SJCRH30 (cell line): ENCODE measurements at regions not wholly inside any gene's neighbourhood (a gene's known extent, or its start where the extent isn't known, plus 50 kb on each side); places are given as distances from the start of the nearest gene placed in this dataset.
"Not testable (repeated sequence)": the region's sequence is repeated elsewhere in the genome, so short reads cannot be mapped to it uniquely, and the experiment has no call there.

Experiments used
- DNase-seq, 2 experiments: peaks; one replicate each; pipeline ENCODE4 v3.0.0-alpha.2; 2015 to 2020
- H3K27ac ChIP-seq: fragments of 250-450 bp; sonication (Bioruptor Pico); 2 replicates; pipeline ENCODE4 v1.5.1; 2020; ENCODE audit warnings: mild to moderate bottlenecking, moderate library complexity
- H3K27me3 ChIP-seq: fragments of 250-450 bp; sonication (Bioruptor Pico); 2 replicates; pipeline ENCODE4 v1.5.1; 2020; ENCODE audit warnings: mild to moderate bottlenecking, moderate library complexity
- H3K36me3 ChIP-seq: fragments of 250-450 bp; sonication (Bioruptor Pico); 2 replicates; pipeline ENCODE4 v1.5.1; 2020; ENCODE audit warnings: mild to moderate bottlenecking, moderate library complexity
- H3K4me1 ChIP-seq: fragments of 250-450 bp; sonication (Bioruptor Pico); 2 replicates; pipeline ENCODE4 v1.5.1; 2020; ENCODE audit warnings: mild to moderate bottlenecking, moderate library complexity
- H3K4me3 ChIP-seq: fragments of 250-450 bp; sonication (Bioruptor Pico); 2 replicates; pipeline ENCODE4 v1.5.1; 2020; ENCODE audit warnings: mild to moderate bottlenecking, moderate library complexity
- H3K9me3 ChIP-seq: fragments of 250-450 bp; sonication (Bioruptor Pico); replicated peaks from 2 replicates; pipeline ENCODE4 v1.5.1; 2020; ENCODE audit warnings: mild to moderate bottlenecking, moderate library complexity

GRCh38 chr5:99022250-99022649 is 93.4 kb upstream of the CHD1 start:
- Histone ChIP-seq H3K4me3 (no peak overlapping the region), H3K27me3 (no peaks in the 10 kb centered on the region), H3K9me3 (0 out of 2 replicates have a peak, but pooled peaks cover 3% of the 10 kb centered on the region), H3K27ac (no peak overlapping the region), H3K36me3 (no peaks in the 10 kb centered on the region), H3K4me1 (peaks cover 13% of the 10 kb centered on the region)
- DNase-seq: no peak

GRCh38 chr5:99020698-99021048 is 91.9 kb upstream of the CHD1 start:
- 0 out of 2 replicates have a peak, but pooled peaks cover 3% of the 10 kb centered on the region for H3K9me3 ChIP-seq
- no peak overlapping the region for H3K4me3 ChIP-seq
- H3K27ac ChIP-seq: no peak overlapping the region
- peaks cover 13% of the 10 kb centered on the region for H3K4me1 ChIP-seq
- H3K36me3 ChIP-seq: no peaks in the 10 kb centered on the region
- H3K27me3 ChIP-seq: no peaks in the 10 kb centered on the region
- no peak for DNase-seq

- Histone ChIP-seq H3K4me3 (no peak overlapping the region), H3K9me3 (0 out of 2 replicates have a peak, but pooled peaks cover 3% of the 10 kb centered on the region), H3K36me3 (no peaks in the 10 kb centered on the region), H3K27ac (peak overlapping the region; percentile 27), H3K27me3 (no peaks in the 10 kb centered on the region), H3K4me1 (peaks cover 13% of the 10 kb centered on the region)
- DNase-seq: peak in 1 of 2 experiments; percentile 60
These were observed 91.2 kb upstream of the CHD1 start for GRCh38 chr5:99019812-99020697.

- H3K4me3 ChIP-seq: no peak overlapping the region
- peaks cover 13% of the 10 kb centered on the region for H3K4me1 ChIP-seq
- no peaks in the 10 kb centered on the region for H3K27me3 ChIP-seq
- H3K27ac ChIP-seq: no peak overlapping the region
- H3K9me3 ChIP-seq: 0 out of 2 replicates have a peak, but pooled peaks cover 3% of the 10 kb centered on the region
- no peaks in the 10 kb centered on the region for H3K36me3 ChIP-seq
- no peak for DNase-seq
These were observed 90.4 kb upstream of the CHD1 start for GRCh38 chr5:99019254-99019653.

- H3K9me3 ChIP-seq: no peaks in the 10 kb centered on the region
- no peaks in the 10 kb centered on the region for H3K4me1 ChIP-seq
- no peaks in the 10 kb centered on the region for H3K36me3 ChIP-seq
- no peak overlapping the region for H3K4me3 ChIP-seq
- DNase-seq: no peak
- H3K27me3 ChIP-seq: no peaks in the 10 kb centered on the region
- H3K27ac ChIP-seq: no peak overlapping the region
These were observed 81.5 kb upstream of the CHD1 start for GRCh38 chr5:99010294-99010693.

GRCh38 chr5:99008009-99008408 is 79.2 kb upstream of the CHD1 start:
- H3K27me3 ChIP-seq, H3K27ac ChIP-seq, H3K9me3 ChIP-seq, DNase-seq, H3K36me3 ChIP-seq, H3K4me1 ChIP-seq, H3K4me3 ChIP-seq: not testable (repeated sequence)

- Histone ChIP-seq H3K9me3 (no peaks in the 10 kb centered on the region), H3K27ac (no peak overlapping the region), H3K4me1 (no peaks in the 10 kb centered on the region), H3K4me3 (no peak overlapping the region), H3K27me3 (no peaks in the 10 kb centered on the region), H3K36me3 (no peaks in the 10 kb centered on the region)
- no peak for DNase-seq
These were observed 76.7 kb upstream of the CHD1 start for GRCh38 chr5:99005506-99005905.

GRCh38 chr5:99004960-99005359 is 76.2 kb upstream of the CHD1 start:
- H3K9me3 ChIP-seq: no peaks in the 10 kb centered on the region
- no peak overlapping the region for H3K4me3 ChIP-seq
- no peaks in the 10 kb centered on the region for H3K27me3 ChIP-seq
- H3K4me1 ChIP-seq: no peaks in the 10 kb centered on the region
- DNase-seq: no peak
- H3K27ac ChIP-seq: no peak overlapping the region
- no peaks in the 10 kb centered on the region for H3K36me3 ChIP-seq

- Histone ChIP-seq H3K4me1 (no peaks in the 10 kb centered on the region), H3K9me3 (no peaks in the 10 kb centered on the region), H3K36me3 (no peaks in the 10 kb centered on the region), H3K27me3 (no peaks in the 10 kb centered on the region), H3K4me3 (no peak overlapping the region), H3K27ac (no peak overlapping the region)
- DNase-seq: no peak
These were observed 72.1 kb upstream of the CHD1 start for GRCh38 chr5:99000876-99001275.

- Histone ChIP-seq H3K4me1 (no peaks in the 10 kb centered on the region), H3K4me3 (no peak overlapping the region), H3K9me3 (no peaks in the 10 kb centered on the region), H3K27ac (no peak overlapping the region), H3K36me3 (no peaks in the 10 kb centered on the region), H3K27me3 (no peaks in the 10 kb centered on the region)
- no peak for DNase-seq
These were observed 71.4 kb upstream of the CHD1 start for GRCh38 chr5:99000221-99000620.

GRCh38 chr5:98999631-99000030 is 70.8 kb upstream of the CHD1 start:
- Histone ChIP-seq H3K36me3 (no peaks in the 10 kb centered on the region), H3K4me1 (no peaks in the 10 kb centered on the region), H3K27me3 (no peaks in the 10 kb centered on the region), H3K9me3 (no peaks in the 10 kb centered on the region), H3K27ac (no peak overlapping the region), H3K4me3 (no peak overlapping the region)
- DNase-seq: no peak

- Histone ChIP-seq H3K4me3 (no peak overlapping the region), H3K27ac (no peak overlapping the region), H3K9me3 (0 out of 2 replicates have a peak, but pooled peaks cover 3% of the 10 kb centered on the region), H3K27me3 (no peaks in the 10 kb centered on the region), H3K4me1 (no peaks in the 10 kb centered on the region), H3K36me3 (no peaks in the 10 kb centered on the region)
- DNase-seq: no peak
These were observed 68.2 kb upstream of the CHD1 start for GRCh38 chr5:98997000-98997399.

- DNase-seq: no peak
- no peak overlapping the region for H3K27ac ChIP-seq
- H3K9me3 ChIP-seq: 0 out of 2 replicates have a peak, but pooled peaks cover 3% of the 10 kb centered on the region
- no peaks in the 10 kb centered on the region for H3K4me1 ChIP-seq
- H3K27me3 ChIP-seq: no peaks in the 10 kb centered on the region
- no peaks in the 10 kb centered on the region for H3K36me3 ChIP-seq
- no peak overlapping the region for H3K4me3 ChIP-seq
These were observed 65.8 kb upstream of the CHD1 start for GRCh38 chr5:98994611-98995010.

- Histone ChIP-seq H3K36me3 (no peaks in the 10 kb centered on the region), H3K27ac (no peak overlapping the region), H3K4me1 (no peaks in the 10 kb centered on the region), H3K9me3 (0 out of 2 replicates have a peak, but pooled peaks cover 3% of the 10 kb centered on the region), H3K4me3 (no peak overlapping the region), H3K27me3 (no peaks in the 10 kb centered on the region)
- DNase-seq: no peak
These were observed 64.7 kb upstream of the CHD1 start for GRCh38 chr5:98993512-98993911.

- DNase-seq: no peak
- no peaks in the 10 kb centered on the region for H3K36me3 ChIP-seq
- no peak overlapping the region for H3K27ac ChIP-seq
- H3K27me3 ChIP-seq: no peaks in the 10 kb centered on the region
- 0 out of 2 replicates have a peak, but pooled peaks cover 3% of the 10 kb centered on the region for H3K9me3 ChIP-seq
- no peak overlapping the region for H3K4me3 ChIP-seq
- no peaks in the 10 kb centered on the region for H3K4me1 ChIP-seq
These were observed 63.7 kb upstream of the CHD1 start for GRCh38 chr5:98992552-98992951.

GRCh38 chr5:98989727-98990126 is 60.9 kb upstream of the CHD1 start:
- Histone ChIP-seq H3K27ac (no peak overlapping the region), H3K36me3 (no peaks in the 10 kb centered on the region), H3K4me1 (no peaks in the 10 kb centered on the region), H3K27me3 (no peaks in the 10 kb centered on the region), H3K9me3 (0 out of 2 replicates have a peak, but pooled peaks cover 3% of the 10 kb centered on the region), H3K4me3 (no peak overlapping the region)
- no peak for DNase-seq
